ENCODE measurements at regions not wholly inside any gene's neighbourhood (a gene's known extent, or its start where the extent isn't known, plus 50 kb on each side); places are given as distances from the start of the nearest gene placed in this dataset.
"Not testable (repeated sequence)": the region's sequence is repeated elsewhere in the genome, so short reads cannot be mapped to it uniquely, and the experiment has no call there.

DNA sequence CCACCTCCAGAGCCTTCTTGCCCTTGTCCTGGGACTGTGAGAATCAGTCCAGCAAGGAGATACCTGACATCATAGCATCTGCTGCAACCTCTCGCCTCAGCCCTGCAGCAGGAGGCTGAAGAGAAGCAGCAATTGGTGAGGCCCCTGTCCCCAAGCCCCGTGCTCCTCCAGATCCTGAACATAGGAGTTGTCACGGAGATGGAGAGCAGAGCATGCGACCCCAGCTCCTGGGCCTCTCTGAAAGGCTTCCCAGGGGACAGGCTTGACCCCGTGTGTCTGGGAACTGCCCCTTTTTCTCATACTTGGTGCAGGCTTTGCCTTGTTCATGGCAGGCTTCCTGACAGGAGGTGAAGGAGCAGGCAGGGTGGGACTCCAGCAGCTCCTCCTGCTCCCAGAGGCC is 127.7 kb upstream of the PZP start:
- in situ Hi-C loops (cut with MboI; ENCODE audit: low pct_unique_long_range_greater_than_20kb in 2 of 9, low sequenced_read_pairs in 9 of 9, unreplicated experiment in 9 of 9), result loop anchor here in 4 of 9 experiments (25.0 kb wide), 3 partner anchors 351 to 801 kb away; partner anchors contain the start of gene CLEC7A (in 1 of the 4)
- peak in 1 of 8 experiments; percentile 9 for ATAC-seq (replicated peaks in 6 of 8)
- 29 to 69% (median 40%) methylated on average over 1 to 3 of the region's 5 CpGs; no CpG with 5 or more reads in 5 of the 10 experiments for WGBS, 10 experiments
- H3K4me3 ChIP-seq, result no peak overlapping the region
- H3K27ac ChIP-seq, result no peak overlapping the region
- H3K4me1 ChIP-seq (replicated peaks in 1 of 2), result peaks cover 18 to 23% of the 10 kb centered on the region in 2 donors

DNA sequence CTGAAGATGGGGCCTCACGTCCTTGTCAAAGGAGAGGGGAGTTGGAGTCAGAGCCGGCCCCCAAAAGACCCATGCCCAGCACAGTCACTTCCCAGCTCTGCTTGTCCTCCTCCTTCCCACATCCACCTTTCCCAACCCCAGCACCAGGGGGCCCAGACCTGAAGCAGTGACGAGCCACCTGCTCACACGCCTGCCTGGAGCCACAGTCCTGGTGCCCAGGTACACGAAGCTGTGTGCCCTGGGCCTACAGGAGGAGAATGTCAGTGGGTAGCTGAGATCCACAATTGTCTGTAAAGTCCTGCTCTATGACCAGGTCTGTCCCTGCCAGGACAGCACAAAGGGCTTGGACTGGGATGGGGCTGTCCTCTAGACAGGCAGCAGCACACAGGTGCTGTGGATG is 126.8 kb upstream of the PZP start:
- peaks cover 10 to 17% of the 10 kb centered on the region in 2 donors for H3K4me1 ChIP-seq (replicated peaks in 1 of 2)
- no peak for ATAC-seq (replicated peaks in 6 of 8)
- in situ Hi-C loops (cut with MboI; ENCODE audit: low pct_unique_long_range_greater_than_20kb in 2 of 9, low sequenced_read_pairs in 9 of 9, unreplicated experiment in 9 of 9), result loop anchor here in 4 of 9 experiments (25.0 kb wide), 3 partner anchors 352 to 802 kb away; partner anchors contain the start of gene CLEC7A (in 1 of the 4)
- 0 to 100% (median 57%) methylated on average over 1 to 2 of the region's 5 CpGs; no CpG with 5 or more reads in 5 of the 10 experiments for WGBS, 10 experiments
- no peak overlapping the region for H3K4me3 ChIP-seq
- H3K27ac ChIP-seq, result no peak overlapping the region

DNA sequence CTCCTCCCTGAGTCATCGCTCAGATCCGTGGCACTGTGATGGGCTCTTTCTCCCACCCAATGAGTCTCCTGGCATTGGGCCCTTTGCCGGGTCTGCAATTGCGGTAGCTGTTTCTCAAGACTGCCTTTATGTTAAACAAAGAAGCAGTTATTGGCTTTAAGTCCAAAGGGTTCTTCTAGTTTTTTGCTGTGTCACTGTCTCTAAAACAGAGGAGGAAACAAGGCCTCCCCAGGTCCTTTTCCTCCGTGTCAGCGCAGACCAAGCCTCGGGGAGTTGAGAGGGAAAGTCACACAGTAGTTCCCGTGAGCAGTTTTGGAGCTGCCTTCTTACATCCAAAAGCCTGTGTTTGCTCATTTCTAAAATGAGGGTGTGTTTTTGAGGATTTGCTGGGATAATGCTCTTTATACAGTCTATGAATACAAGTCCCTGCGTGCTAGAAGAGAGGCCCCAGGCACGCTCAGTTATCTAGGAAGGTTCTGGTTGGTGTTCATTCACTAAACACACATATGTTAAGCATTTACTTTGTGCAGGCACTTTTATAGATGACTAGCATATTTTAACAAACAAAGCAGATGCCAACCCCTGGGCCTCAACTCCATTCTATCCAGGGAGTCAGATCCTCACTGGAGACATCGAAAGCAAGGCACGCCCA is 126.0 kb upstream of the PZP start:
- H3K27ac ChIP-seq, result no peak overlapping the region
- H3K4me3 ChIP-seq, result no peak overlapping the region
- WGBS, 10 experiments, result 23 to 100% (median 83%) methylated on average over 2 to 9 of the region's 12 CpGs; no CpG with 5 or more reads in 1 of the 10 experiments
- peaks cover 2 to 9% of the 10 kb centered on the region in 2 donors for H3K4me1 ChIP-seq (replicated peaks in 1 of 2)
- in situ Hi-C loops (cut with MboI; ENCODE audit: low pct_unique_long_range_greater_than_20kb in 2 of 9, low sequenced_read_pairs in 9 of 9, unreplicated experiment in 9 of 9), result loop anchor here in 4 of 9 experiments (25.0 kb wide), 3 partner anchors 353 to 803 kb away; partner anchors contain the start of gene CLEC7A (in 1 of the 4)
- peak in 2 of 8 experiments; percentile 29 to 47 for ATAC-seq (replicated peaks in 6 of 8)

DNA sequence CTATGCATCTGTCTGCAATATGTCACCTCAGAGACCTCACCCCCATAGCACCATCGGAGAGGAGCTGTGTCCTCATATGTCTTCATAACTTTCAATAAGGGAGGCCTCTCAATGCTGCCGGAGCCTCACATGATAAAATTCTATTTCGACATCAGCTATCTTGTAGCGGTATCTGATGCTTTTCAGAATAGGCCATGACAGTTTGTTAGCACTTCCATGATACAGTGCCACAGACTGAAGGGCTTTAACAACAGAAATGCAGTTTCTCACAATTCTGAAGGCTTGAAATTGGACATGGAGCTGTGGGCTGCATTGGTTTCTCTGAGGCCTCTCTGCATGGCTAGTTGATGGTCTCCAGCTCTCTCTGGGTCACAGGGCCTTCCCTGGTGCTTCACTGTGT is 125.0 kb upstream of the PZP start:
- WGBS, 10 experiments, result 33 to 98% (median 86%) methylated on average over 1 to 4 of the region's 4 CpGs; no CpG with 5 or more reads in 5 of the 10 experiments
- H3K27ac ChIP-seq, result no peak overlapping the region
- H3K4me1 ChIP-seq (replicated peaks in 1 of 2), result peaks cover 0 to 6% of the 10 kb centered on the region in 2 donors

DNA sequence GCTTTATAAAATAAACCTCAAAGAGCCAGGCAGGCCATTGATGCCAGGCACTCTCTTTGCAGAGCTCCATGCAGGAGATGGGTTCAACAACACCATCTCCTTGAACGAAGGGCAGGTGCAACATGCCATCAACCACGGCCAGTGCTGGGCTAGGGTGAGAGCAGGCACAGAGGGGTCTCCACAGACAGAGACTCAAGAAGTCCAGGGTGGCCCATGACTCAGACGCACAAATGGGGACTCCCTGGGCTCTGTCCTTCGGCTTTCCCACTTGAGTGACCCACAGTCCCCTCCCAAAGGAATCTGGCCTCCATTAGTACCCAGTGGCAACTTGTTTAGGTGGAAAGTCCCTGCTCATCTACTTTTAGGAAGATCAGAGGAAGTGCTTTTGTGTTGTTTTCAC is 124.4 kb upstream of the PZP start:
- WGBS, 10 experiments, result 63 to 100% (median 80%) methylated on average over 1 to 2 of the region's 4 CpGs; no CpG with 5 or more reads in 5 of the 10 experiments
- no peak for ATAC-seq (replicated peaks in 6 of 8)
- in situ Hi-C loops (cut with MboI; ENCODE audit: low pct_unique_long_range_greater_than_20kb in 2 of 9, low sequenced_read_pairs in 9 of 9, unreplicated experiment in 9 of 9), result loop anchor here in 4 of 9 experiments (25.0 kb wide), 3 partner anchors 355 to 805 kb away; partner anchors contain the start of gene CLEC7A (in 1 of the 4)

More for the DNA sequence above, 125.0 kb upstream of the PZP start:
- in situ Hi-C loops (cut with MboI; ENCODE audit: low pct_unique_long_range_greater_than_20kb in 2 of 9, low sequenced_read_pairs in 9 of 9, unreplicated experiment in 9 of 9), result loop anchor here in 4 of 9 experiments (25.0 kb wide), 3 partner anchors 354 to 804 kb away; partner anchors contain the start of gene CLEC7A (in 1 of the 4)
- H3K4me3 ChIP-seq, result no peak overlapping the region
- ATAC-seq (replicated peaks in 6 of 8), result no peak

DNA sequence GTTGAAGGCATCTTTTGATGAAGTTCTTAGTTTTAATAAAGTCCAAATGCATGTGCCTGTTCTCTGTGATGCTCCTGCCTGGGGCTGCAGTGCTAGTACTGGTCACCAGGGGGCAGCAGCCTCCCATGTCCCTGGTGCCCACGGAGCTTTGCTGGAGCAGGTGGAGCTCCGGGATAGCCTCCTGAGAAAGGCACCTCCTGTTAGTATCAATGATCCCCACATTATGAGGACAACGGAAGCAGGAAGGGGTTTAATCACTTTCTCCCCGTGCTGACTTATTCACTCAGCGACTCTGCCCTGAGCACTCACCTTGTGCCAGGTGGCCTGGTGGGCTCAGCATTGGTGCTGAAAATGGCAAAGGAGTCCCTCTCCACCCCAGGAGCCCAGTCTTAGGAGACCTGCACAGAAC is 123.0 kb upstream of the PZP start:
- Histone ChIP-seq H3K4me3 (no peak overlapping the region), H3K4me1 (replicated peaks in 1 of 2) (peaks cover 0 to 6% of the 10 kb centered on the region in 2 donors), H3K27ac (no peak overlapping the region)
- peak; percentile 75 to 94 (median 80) for ATAC-seq (replicated peaks in 6 of 8)
- 0 to 27% (median 0%) methylated on average over 1 to 4 of the region's 5 CpGs; no CpG with 5 or more reads in 3 of the 10 experiments for WGBS, 10 experiments
- in situ Hi-C loops (cut with MboI; ENCODE audit: low pct_unique_long_range_greater_than_20kb in 2 of 9, low sequenced_read_pairs in 9 of 9, unreplicated experiment in 9 of 9), result loop anchor here in 4 of 9 experiments (25.0 kb wide), 3 partner anchors 356 to 806 kb away; partner anchors contain the start of gene CLEC7A (in 1 of the 4)

More for the DNA sequence above, 124.4 kb upstream of the PZP start:
- Histone ChIP-seq H3K27ac (no peak overlapping the region), H3K4me1 (replicated peaks in 1 of 2) (peaks cover 0 to 6% of the 10 kb centered on the region in 2 donors), H3K4me3 (no peak overlapping the region)

DNA sequence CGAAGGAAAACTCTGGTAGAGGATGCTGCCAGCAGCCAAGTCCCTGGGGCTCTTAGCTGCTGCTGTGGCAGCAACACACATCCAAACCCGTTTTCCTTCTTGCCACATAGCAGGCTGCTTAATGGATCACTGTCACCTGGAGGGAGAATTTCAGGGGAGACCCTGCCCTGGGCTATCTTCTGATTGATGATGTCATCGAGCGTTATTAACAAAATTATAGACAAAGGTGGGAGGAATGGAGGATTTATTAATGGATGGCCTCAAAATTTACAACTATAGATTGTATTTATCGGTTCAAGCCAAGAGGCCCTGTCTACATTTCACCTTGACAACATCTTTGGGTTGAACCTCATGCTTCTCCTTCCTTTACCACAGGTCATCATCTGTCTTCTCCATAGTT is 120.8 kb upstream of the PZP start:
- WGBS, 10 experiments, result 28 to 100% (median 87%) methylated on average over 1 to 5 of the region's 5 CpGs; no CpG with 5 or more reads in 2 of the 10 experiments
- no peak overlapping the region for H3K27ac ChIP-seq
- in situ Hi-C loops (cut with MboI; ENCODE audit: low pct_unique_long_range_greater_than_20kb in 2 of 9, low sequenced_read_pairs in 9 of 9, unreplicated experiment in 9 of 9), result loop anchor here in 4 of 9 experiments (25.0 kb wide), 3 partner anchors 358 to 808 kb away; partner anchors contain the start of gene CLEC7A (in 1 of the 4)
- ATAC-seq (replicated peaks in 6 of 8), result no peak
- H3K4me1 ChIP-seq (replicated peaks in 1 of 2), result no peaks in the 10 kb centered on the region
- H3K4me3 ChIP-seq, result no peak overlapping the region

DNA sequence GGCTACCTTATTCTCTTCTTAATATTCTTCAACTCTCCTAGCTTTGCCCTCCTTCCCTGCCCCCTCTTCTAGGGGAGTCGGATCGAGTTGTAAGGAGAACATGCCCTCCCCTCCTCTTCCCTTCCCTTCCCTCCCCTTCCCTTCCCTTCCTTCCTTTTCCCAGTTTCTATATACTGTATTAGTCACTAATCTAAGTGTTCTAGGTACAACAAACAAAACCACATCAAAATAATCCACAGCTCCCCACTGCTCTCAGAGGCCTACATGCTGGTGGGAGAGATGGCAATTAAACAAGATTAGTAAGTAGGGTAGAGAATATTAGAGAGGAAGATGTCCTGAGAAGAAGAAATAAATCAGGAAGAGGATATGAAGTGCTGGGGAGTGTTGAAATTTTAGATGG is 119.9 kb upstream of the PZP start:
- ATAC-seq (replicated peaks in 6 of 8), result no peak
- no peaks in the 10 kb centered on the region for H3K4me1 ChIP-seq (replicated peaks in 1 of 2)
- no peak overlapping the region for H3K4me3 ChIP-seq
- in situ Hi-C loops (cut with MboI; ENCODE audit: low pct_unique_long_range_greater_than_20kb in 2 of 9, low sequenced_read_pairs in 9 of 9, unreplicated experiment in 9 of 9), result loop anchor here in 4 of 9 experiments (25.0 kb wide), 3 partner anchors 359 to 809 kb away; partner anchors contain the start of gene CLEC7A (in 1 of the 4)
- H3K27ac ChIP-seq, result no peak overlapping the region
- no CpG with 5 or more reads among the region's 2 CpGs for whole genome bisulfite sequencing, 10 experiments

DNA sequence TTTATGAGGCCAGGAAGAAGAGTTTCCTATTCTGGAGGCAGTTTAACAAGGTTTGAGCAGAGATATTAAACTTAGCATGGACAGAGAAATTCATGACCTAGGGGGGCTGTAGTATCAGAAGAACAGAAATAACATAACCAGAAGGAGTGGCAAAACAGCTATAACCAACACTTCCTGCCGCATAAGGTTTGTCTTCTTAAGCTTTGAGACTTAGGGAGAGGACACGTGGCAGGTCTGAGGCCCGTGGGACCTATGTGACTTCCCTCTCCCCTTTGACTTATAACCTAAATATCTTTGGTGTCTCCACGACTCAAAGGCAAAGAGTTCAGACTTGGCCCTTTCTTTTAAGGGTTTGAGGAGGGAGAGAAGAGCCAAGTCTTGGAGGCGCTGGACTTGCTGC is 119.1 kb upstream of the PZP start:
- ATAC-seq (replicated peaks in 6 of 8), result no peak
- WGBS, 10 experiments, result 55 to 94% (median 85%) methylated on average over 2 to 5 of the region's 5 CpGs; no CpG with 5 or more reads in 2 of the 10 experiments
- in situ Hi-C loops (cut with MboI; ENCODE audit: low pct_unique_long_range_greater_than_20kb in 2 of 9, low sequenced_read_pairs in 9 of 9, unreplicated experiment in 9 of 9), result loop anchor here in 4 of 9 experiments (25.0 kb wide), 3 partner anchors 360 to 810 kb away; partner anchors contain the start of gene CLEC7A (in 1 of the 4)

DNA sequence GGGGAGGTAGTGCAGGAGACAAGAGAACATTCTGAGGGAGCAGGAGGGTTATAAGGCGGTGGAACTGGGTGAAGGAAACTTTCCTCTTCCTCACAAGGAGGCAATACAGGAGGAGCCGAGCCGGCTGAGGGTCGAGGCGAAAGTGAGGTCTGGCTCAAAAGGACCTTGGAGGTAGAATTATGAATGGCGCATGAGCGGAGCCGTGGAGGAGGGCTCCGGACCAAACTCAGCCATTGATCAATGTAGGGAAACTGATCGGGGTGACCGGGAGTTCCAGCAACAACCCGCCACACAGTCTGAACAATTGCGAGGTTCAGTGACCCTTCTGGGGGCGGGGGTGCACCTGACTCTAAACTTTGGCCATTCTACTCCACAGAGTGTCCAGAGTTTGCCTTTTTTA is 118.7 kb upstream of the PZP start:
- not testable (repeated sequence) for H3K4me3 ChIP-seq; H3K27ac ChIP-seq; ATAC-seq (replicated peaks in 6 of 8); H3K4me1 ChIP-seq (replicated peaks in 1 of 2)
- WGBS, 10 experiments, result 47 to 100% (median 90%) methylated on average over 1 to 9 of the region's 14 CpGs; no CpG with 5 or more reads in 2 of the 10 experiments
- in situ Hi-C loops (cut with MboI; ENCODE audit: low pct_unique_long_range_greater_than_20kb in 2 of 9, low sequenced_read_pairs in 9 of 9, unreplicated experiment in 9 of 9), result loop anchor here in 4 of 9 experiments (25.0 kb wide), 3 partner anchors 360 to 810 kb away; partner anchors contain the start of gene CLEC7A (in 1 of the 4)

More for the DNA sequence above, 119.1 kb upstream of the PZP start:
- no peak overlapping the region for H3K27ac ChIP-seq
- no peaks in the 10 kb centered on the region for H3K4me1 ChIP-seq (replicated peaks in 1 of 2)
- no peak overlapping the region for H3K4me3 ChIP-seq

DNA sequence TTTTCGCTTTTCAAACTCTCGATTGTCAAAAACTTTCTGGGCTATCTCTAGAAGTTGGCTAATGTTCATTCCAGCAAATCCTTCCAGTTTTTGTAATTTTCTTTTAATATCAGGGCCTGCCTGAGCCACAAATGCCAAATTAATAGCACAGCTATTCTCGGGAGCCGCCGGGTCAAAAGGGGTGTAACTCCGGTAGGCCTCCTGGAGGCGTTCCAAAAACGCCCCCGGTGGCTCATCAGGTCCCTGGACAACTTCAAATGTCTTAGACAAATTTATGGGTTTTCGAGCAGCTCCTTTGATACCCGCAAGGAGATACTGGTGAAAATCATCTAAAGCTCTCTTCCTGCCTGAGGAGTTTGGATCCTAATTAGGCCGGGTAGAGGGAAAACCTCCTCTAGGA is 117.9 kb upstream of the PZP start:
- Histone ChIP-seq H3K27ac (no peak overlapping the region), H3K4me3 (no peak overlapping the region), H3K4me1 (replicated peaks in 1 of 2) (no peaks in the 10 kb centered on the region)
- in situ Hi-C loops (cut with MboI; ENCODE audit: low pct_unique_long_range_greater_than_20kb in 2 of 9, low sequenced_read_pairs in 9 of 9, unreplicated experiment in 9 of 9), result loop anchor here in 4 of 9 experiments (25.0 kb wide), 3 partner anchors 361 to 811 kb away; partner anchors contain the start of gene CLEC7A (in 1 of the 4)
- ATAC-seq (replicated peaks in 6 of 8), result no peak
- WGBS, 10 experiments, result 32 to 94% (median 76%) methylated on average over 2 to 12 of the region's 12 CpGs; no CpG with 5 or more reads in 1 of the 10 experiments

DNA sequence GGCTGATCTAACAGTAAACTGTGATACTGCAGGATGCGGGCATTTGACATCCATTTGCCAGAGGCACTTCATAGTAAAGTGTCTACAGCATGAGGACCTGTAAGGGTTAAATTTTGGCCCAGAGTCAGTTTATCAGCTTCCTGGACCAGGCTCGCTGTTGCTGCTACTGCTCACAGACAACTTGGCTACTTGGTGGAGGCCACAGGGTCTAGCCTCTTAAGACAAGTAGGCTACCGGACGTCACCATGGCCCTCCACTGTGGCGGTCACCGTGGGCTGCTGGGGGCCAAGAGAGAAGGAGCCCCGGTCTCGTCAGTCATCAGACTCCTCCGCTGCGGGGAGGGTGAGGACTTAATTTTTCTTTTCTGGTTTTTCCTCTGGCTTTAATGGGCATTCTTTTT is 117.3 kb upstream of the PZP start:
- in situ Hi-C loops (cut with MboI; ENCODE audit: low pct_unique_long_range_greater_than_20kb in 2 of 9, low sequenced_read_pairs in 9 of 9, unreplicated experiment in 9 of 9), result loop anchor here in 4 of 9 experiments (25.0 kb wide), 3 partner anchors 362 to 812 kb away; partner anchors contain the start of gene CLEC7A (in 1 of the 4)
- WGBS, 10 experiments, result 80 to 100% (median 93%) methylated on average over 1 to 10 of the region's 10 CpGs; no CpG with 5 or more reads in 4 of the 10 experiments

More for the DNA sequence above, 117.3 kb upstream of the PZP start:
- no peak overlapping the region for H3K27ac ChIP-seq
- ATAC-seq (replicated peaks in 6 of 8), result no peak
- H3K4me1 ChIP-seq (replicated peaks in 1 of 2), result no peaks in the 10 kb centered on the region
- H3K4me3 ChIP-seq, result no peak overlapping the region

Measured in motor neuron (in vitro differentiated cells).